KMS-11 (cell line): ENCODE measurements at regions not wholly inside any gene's neighbourhood (a gene's known extent, or its start where the extent isn't known, plus 50 kb on each side); places are given as distances from the start of the nearest gene placed in this dataset.

Experiments used
- H2AFZ ChIP-seq: fragments of 200-600 bp; sonication (generic); 2 replicates; pipeline ENCODE4 v1.6.1; 2016; ENCODE audit warnings: antibody characterized with exemption, mixed run types, low read depth
- H3K27ac ChIP-seq: fragments of 200-600 bp; sonication (generic); 2 replicates; pipeline ENCODE4 v1.6.1; 2016; ENCODE audit warnings: mild to moderate bottlenecking, mixed run types
- H3K27me3 ChIP-seq: fragments of 200-600 bp; sonication (generic); 2 replicates; pipeline ENCODE4 v1.6.1; 2017; ENCODE audit warnings: mild to moderate bottlenecking, low read depth, mixed run types, moderate library complexity; ENCODE audit not compliant: insufficient read depth
- H3K36me3 ChIP-seq: fragments of 200-600 bp; sonication (generic); 2 replicates; pipeline ENCODE4 v1.6.1; 2017; ENCODE audit warnings: mild to moderate bottlenecking, mixed run types; ENCODE audit not compliant: insufficient read depth
- H3K4me1 ChIP-seq: fragments of 200-600 bp; sonication (generic); 2 replicates; pipeline ENCODE4 v1.6.1; 2016; ENCODE audit warnings: mild to moderate bottlenecking, low read depth, mixed run types; ENCODE audit not compliant: poor library complexity, severe bottlenecking
- H3K4me2 ChIP-seq: fragments of 200-600 bp; sonication (generic); 2 replicates; pipeline ENCODE4 v1.7.0; 2016; ENCODE audit warnings: mild to moderate bottlenecking, mixed run types
- H3K4me3 ChIP-seq: fragments of 200-600 bp; sonication (generic); IDR thresholded peaks from 2 replicates; pipeline ENCODE4 v1.6.1; 2017; ENCODE audit warnings: low read depth, low read length, mixed read lengths; ENCODE audit not compliant: insufficient read depth
- H3K79me2 ChIP-seq: fragments of 200-600 bp; sonication (generic); 2 replicates; pipeline ENCODE4 v1.6.1; 2016; ENCODE audit warnings: low read depth, mixed run types; ENCODE audit not compliant: insufficient read depth
- H3K9ac ChIP-seq: fragments of 200-600 bp; sonication (generic); 2 replicates; pipeline ENCODE4 v1.6.1; 2016; ENCODE audit warnings: mild to moderate bottlenecking, mixed run types
- H4K20me1 ChIP-seq: fragments of 200-600 bp; sonication (generic); 2 replicates; pipeline ENCODE4 v1.6.1; 2016; ENCODE audit warnings: mild to moderate bottlenecking, mixed run types; ENCODE audit not compliant: insufficient read depth
- CTCF ChIP-seq: fragments of 200-600 bp; sonication (generic); conservative IDR thresholded peaks from 2 replicates; pipeline ENCODE4 v1.6.1; 2017; ENCODE audit warnings: low read depth, mild to moderate bottlenecking, antibody characterized with exemption, low read length, moderate library complexity, mixed read lengths

- Histone ChIP-seq H3K27ac (no peak overlapping the region), H3K27me3 (no peaks in the 10 kb centered on the region), H2AFZ (no peak overlapping the region), H4K20me1 (no peaks in the 10 kb centered on the region), H3K79me2 (no peaks in the 10 kb centered on the region), H3K36me3 (no peaks in the 10 kb centered on the region), H3K4me1 (no peaks in the 10 kb centered on the region), H3K9ac (no peak overlapping the region), H3K4me3 (no peak overlapping the region), H3K4me2 (no peak overlapping the region)
- no peak for TF ChIP-seq CTCF
These were observed 552.1 kb downstream of the DCDC2C start for GRCh38 chr2:4255491-4255890.

- no peaks in the 10 kb centered on the region for H3K79me2 ChIP-seq
- no peak overlapping the region for H3K9ac ChIP-seq
- H3K4me3 ChIP-seq: no peak overlapping the region
- H3K27me3 ChIP-seq: no peaks in the 10 kb centered on the region
- H3K36me3 ChIP-seq: no peaks in the 10 kb centered on the region
- H4K20me1 ChIP-seq: no peaks in the 10 kb centered on the region
- H3K4me2 ChIP-seq: no peak overlapping the region
- H3K4me1 ChIP-seq: no peaks in the 10 kb centered on the region
- H2AFZ ChIP-seq: no peak overlapping the region
- H3K27ac ChIP-seq: no peak overlapping the region
- TF ChIP-seq CTCF: no peak
These were observed 553.0 kb downstream of the DCDC2C start for GRCh38 chr2:4256351-4256750.

GRCh38 chr2:4258563-4258962, 555.2 kb downstream of the DCDC2C start:
- H3K27ac ChIP-seq: no peak overlapping the region
- no peaks in the 10 kb centered on the region for H3K79me2 ChIP-seq
- H4K20me1 ChIP-seq: no peaks in the 10 kb centered on the region
- no peaks in the 10 kb centered on the region for H3K36me3 ChIP-seq
- no peaks in the 10 kb centered on the region for H3K4me1 ChIP-seq
- no peaks in the 10 kb centered on the region for H3K27me3 ChIP-seq
- no peak for TF ChIP-seq CTCF
- H3K4me3 ChIP-seq: no peak overlapping the region
- H2AFZ ChIP-seq: no peak overlapping the region
- no peak overlapping the region for H3K9ac ChIP-seq
- no peak overlapping the region for H3K4me2 ChIP-seq

GRCh38 chr2:4265936-4266335, 562.6 kb downstream of the DCDC2C start:
- Histone ChIP-seq H3K27me3 (no peaks in the 10 kb centered on the region), H3K4me2 (no peak overlapping the region), H3K9ac (no peak overlapping the region), H3K36me3 (no peaks in the 10 kb centered on the region), H4K20me1 (no peaks in the 10 kb centered on the region), H3K4me3 (no peak overlapping the region), H3K79me2 (no peaks in the 10 kb centered on the region), H2AFZ (no peak overlapping the region), H3K27ac (no peak overlapping the region), H3K4me1 (no peaks in the 10 kb centered on the region)
- TF ChIP-seq CTCF: no peak

GRCh38 chr2:4269885-4270284, 566.5 kb downstream of the DCDC2C start:
- no peak overlapping the region for H3K27ac ChIP-seq
- H3K79me2 ChIP-seq: no peaks in the 10 kb centered on the region
- no peaks in the 10 kb centered on the region for H3K27me3 ChIP-seq
- TF ChIP-seq CTCF: no peak
- no peak overlapping the region for H3K9ac ChIP-seq
- H3K36me3 ChIP-seq: no peaks in the 10 kb centered on the region
- H2AFZ ChIP-seq: no peak overlapping the region
- no peaks in the 10 kb centered on the region for H3K4me1 ChIP-seq
- no peak overlapping the region for H3K4me2 ChIP-seq
- H4K20me1 ChIP-seq: no peaks in the 10 kb centered on the region
- H3K4me3 ChIP-seq: no peak overlapping the region
